OCI-LY1 (cell line): ENCODE measurements at regions not wholly inside any gene's neighbourhood (a gene's known extent, or its start where the extent isn't known, plus 50 kb on each side); places are given as distances from the start of the nearest gene placed in this dataset.

Experiments used
- H2AFZ ChIP-seq: fragments of 200-600 bp; sonication (generic), shearing (Covaris generic); 2 replicates; pipeline ENCODE4 v1.6.0; 2014; ENCODE audit warnings: antibody characterized with exemption, mild to moderate bottlenecking, low read length
- H3F3A ChIP-seq: fragments of 200-600 bp; sonication (generic), shearing (Covaris generic); 2 replicates; pipeline ENCODE4 v1.6.0; 2014; ENCODE audit warnings: mild to moderate bottlenecking, antibody characterized with exemption, low read length, moderate library complexity; ENCODE audit not compliant: insufficient read depth
- H3K27ac ChIP-seq: fragments of 200-600 bp; sonication (generic); 2 replicates; pipeline ENCODE4 v1.5.1; 2014; ENCODE audit warnings: low read length, mixed run types, mild to moderate bottlenecking, low read depth; ENCODE audit not compliant: poor library complexity, severe bottlenecking
- H3K27me3 ChIP-seq: fragments of 200-600 bp; sonication (generic); 2 replicates; pipeline ENCODE4 v1.6.0; 2014; ENCODE audit warnings: antibody characterized with exemption, mild to moderate bottlenecking, low read length, moderate library complexity; ENCODE audit not compliant: insufficient read depth
- H3K36me3 ChIP-seq: fragments of 200-600 bp; sonication (generic); 2 replicates; pipeline ENCODE4 v1.6.1; 2014; ENCODE audit warnings: mild to moderate bottlenecking, antibody characterized with exemption, low read length, moderate library complexity, mixed read lengths; ENCODE audit not compliant: insufficient read depth
- H3K4me1 ChIP-seq: fragments of 200-600 bp; sonication (generic); 2 replicates; pipeline ENCODE4 v1.5.1; 2014; ENCODE audit warnings: mild to moderate bottlenecking, low read length, moderate library complexity; ENCODE audit not compliant: insufficient read depth, severe bottlenecking
- H3K4me2 ChIP-seq: fragments of 200-600 bp; sonication (generic), shearing (Covaris generic); 2 replicates; pipeline ENCODE4 v1.6.1; 2014; ENCODE audit warnings: low read length
- H3K4me3 ChIP-seq: fragments of 200-600 bp; sonication (generic); 2 replicates; pipeline ENCODE4 v1.5.1; 2014; ENCODE audit warnings: low read length, low read depth, mild to moderate bottlenecking, mixed read lengths; ENCODE audit not compliant: poor library complexity, severe bottlenecking
- H3K79me2 ChIP-seq: fragments of 200-600 bp; shearing (Covaris generic); 2 replicates; pipeline ENCODE4 v1.6.1; 2016; ENCODE audit warnings: mixed run types, low read length, mixed read lengths; ENCODE audit not compliant: insufficient read depth
- H3K9ac ChIP-seq: fragments of 200-600 bp; sonication (generic), shearing (Covaris generic); 2 replicates; pipeline ENCODE4 v1.6.1; 2014; ENCODE audit warnings: mild to moderate bottlenecking, low read length, mixed read lengths
- H3K9me2 ChIP-seq: fragments of 200-600 bp; sonication (generic), shearing (Covaris generic); 2 replicates; pipeline ENCODE4 v1.6.1; 2014; ENCODE audit warnings: low read depth, mild to moderate bottlenecking, low read length, mixed read lengths
- H3K9me3 ChIP-seq: fragments of 200-600 bp; shearing (Covaris generic); 2 replicates; pipeline ENCODE4 v1.6.1; 2014; ENCODE audit warnings: low read length, mixed read lengths
- H4K20me1 ChIP-seq: fragments of 200-600 bp; sonication (generic), shearing (Covaris generic); 2 replicates; pipeline ENCODE4 v1.6.0; 2016; ENCODE audit warnings: mild to moderate bottlenecking, low read length; ENCODE audit not compliant: insufficient read depth
- EZH2 ChIP-seq: fragments of 200-600 bp; sonication (generic), shearing (Covaris generic); IDR thresholded peaks from 2 replicates; pipeline ENCODE4 v1.8.0; 2017; ENCODE audit warnings: borderline replicate concordance, mixed run types, mild to moderate bottlenecking, antibody characterized with exemption, low read length, moderate library complexity, mixed read lengths
- TF ChIP-seq, protein P1 (sequence below): fragments of 200-600 bp; sonication (generic), shearing (Covaris generic); IDR thresholded peaks from 2 replicates; pipeline ENCODE4 v1.5.1; 2017; ENCODE audit warnings: mild to moderate bottlenecking, antibody characterized with exemption, low read length, moderate library complexity, mixed read lengths

DNA sequence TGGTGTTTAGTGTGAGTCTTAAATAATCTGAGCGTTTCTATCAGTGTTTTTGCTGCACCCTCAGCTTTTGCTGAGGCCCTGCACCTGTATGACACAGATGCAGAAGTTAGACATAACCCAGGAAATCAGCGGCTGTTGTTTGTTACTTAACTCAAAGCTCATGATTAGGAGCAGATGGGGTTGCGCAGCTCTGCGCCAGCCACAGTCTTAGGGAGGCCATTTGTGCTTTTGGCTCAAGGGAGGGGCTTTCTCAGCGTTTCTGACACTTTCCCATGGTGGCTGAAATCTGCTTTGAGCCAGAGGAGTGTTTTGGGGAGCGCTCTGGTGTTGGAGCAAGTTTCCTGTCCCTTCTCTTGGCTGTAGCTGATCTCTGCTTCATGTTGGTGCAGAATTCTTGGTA, 433.8 kb downstream of the NAF1 start:
- Histone ChIP-seq H3K9ac (no peak overlapping the region), H3K9me3 (no peaks in the 10 kb centered on the region), H3F3A (no peaks in the 10 kb centered on the region), H3K4me1 (no peaks in the 10 kb centered on the region), H3K36me3 (no peaks in the 10 kb centered on the region), H3K79me2 (no peaks in the 10 kb centered on the region), H3K27ac (no peak overlapping the region), H3K27me3 (no peaks in the 10 kb centered on the region), H3K4me3 (no peak overlapping the region), H4K20me1 (no peaks in the 10 kb centered on the region), H3K4me2 (no peak overlapping the region), H3K9me2 (no peaks in the 10 kb centered on the region), H2AFZ (no peak overlapping the region)
- TF ChIP-seq, protein P1, sequence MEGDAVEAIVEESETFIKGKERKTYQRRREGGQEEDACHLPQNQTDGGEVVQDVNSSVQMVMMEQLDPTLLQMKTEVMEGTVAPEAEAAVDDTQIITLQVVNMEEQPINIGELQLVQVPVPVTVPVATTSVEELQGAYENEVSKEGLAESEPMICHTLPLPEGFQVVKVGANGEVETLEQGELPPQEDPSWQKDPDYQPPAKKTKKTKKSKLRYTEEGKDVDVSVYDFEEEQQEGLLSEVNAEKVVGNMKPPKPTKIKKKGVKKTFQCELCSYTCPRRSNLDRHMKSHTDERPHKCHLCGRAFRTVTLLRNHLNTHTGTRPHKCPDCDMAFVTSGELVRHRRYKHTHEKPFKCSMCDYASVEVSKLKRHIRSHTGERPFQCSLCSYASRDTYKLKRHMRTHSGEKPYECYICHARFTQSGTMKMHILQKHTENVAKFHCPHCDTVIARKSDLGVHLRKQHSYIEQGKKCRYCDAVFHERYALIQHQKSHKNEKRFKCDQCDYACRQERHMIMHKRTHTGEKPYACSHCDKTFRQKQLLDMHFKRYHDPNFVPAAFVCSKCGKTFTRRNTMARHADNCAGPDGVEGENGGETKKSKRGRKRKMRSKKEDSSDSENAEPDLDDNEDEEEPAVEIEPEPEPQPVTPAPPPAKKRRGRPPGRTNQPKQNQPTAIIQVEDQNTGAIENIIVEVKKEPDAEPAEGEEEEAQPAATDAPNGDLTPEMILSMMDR, result no peak
- no peak for TF ChIP-seq EZH2

- Histone ChIP-seq H3K9me2 (no peaks in the 10 kb centered on the region), H3K27me3 (no peaks in the 10 kb centered on the region), H3K4me1 (no peaks in the 10 kb centered on the region), H3K27ac (no peak overlapping the region), H3K4me2 (no peak overlapping the region), H3K9ac (no peak overlapping the region), H3K9me3 (no peaks in the 10 kb centered on the region), H3K79me2 (no peaks in the 10 kb centered on the region), H3K4me3 (no peak overlapping the region), H3F3A (no peaks in the 10 kb centered on the region), H4K20me1 (no peaks in the 10 kb centered on the region), H2AFZ (no peak overlapping the region), H3K36me3 (no peaks in the 10 kb centered on the region)
- TF ChIP-seq EZH2, result no peak
- TF ChIP-seq, protein P1, result no peak
These were observed 438.9 kb downstream of the NAF1 start for GRCh38 chr4:162727766-162728165.

- Histone ChIP-seq H3K4me2 (no peak overlapping the region), H3K9ac (no peak overlapping the region), H4K20me1 (no peaks in the 10 kb centered on the region), H3K4me3 (no peak overlapping the region), H3F3A (no peaks in the 10 kb centered on the region), H3K36me3 (no peaks in the 10 kb centered on the region), H3K9me2 (no peaks in the 10 kb centered on the region), H3K79me2 (no peaks in the 10 kb centered on the region), H3K9me3 (no peaks in the 10 kb centered on the region), H3K4me1 (no peaks in the 10 kb centered on the region), H3K27ac (no peak overlapping the region), H3K27me3 (no peaks in the 10 kb centered on the region), H2AFZ (no peak overlapping the region)
- no peak for TF ChIP-seq EZH2
- TF ChIP-seq, protein P1, result no peak
These were observed 439.5 kb downstream of the NAF1 start for GRCh38 chr4:162727232-162727631.
